Glutamatergic neuron (in vitro differentiated cells): ENCODE measurements at regions not wholly inside any gene's neighbourhood (a gene's known extent, or its start where the extent isn't known, plus 50 kb on each side); places are given as distances from the start of the nearest gene placed in this dataset.

ENCODE experiments used
- DNase-seq: peaks from one replicate; pipeline ENCODE4 v3.0.0; 2022
- H3K27ac Mint-ChIP-seq: one replicate; pipeline ENCODE4 v1.8.0; 2020; ENCODE audit warnings: mild to moderate bottlenecking, mixed read lengths, inconsistent platforms; ENCODE audit not compliant: unreplicated experiment
- H3K27me3 Mint-ChIP-seq: one replicate; pipeline ENCODE4 v1.8.0; 2020; ENCODE audit warnings: mild to moderate bottlenecking, moderate library complexity, mixed read lengths, inconsistent platforms; ENCODE audit not compliant: unreplicated experiment
- H3K36me3 Mint-ChIP-seq: one replicate; pipeline ENCODE4 v1.8.0; 2020; ENCODE audit warnings: mild to moderate bottlenecking, mixed read lengths, inconsistent platforms; ENCODE audit not compliant: unreplicated experiment
- H3K4me1 Mint-ChIP-seq: one replicate; pipeline ENCODE4 v1.8.0; 2020; ENCODE audit warnings: mild to moderate bottlenecking, low read depth, mixed read lengths, inconsistent platforms; ENCODE audit not compliant: unreplicated experiment
- H3K4me3 Mint-ChIP-seq: one replicate; pipeline ENCODE4 v1.8.0; 2020; ENCODE audit warnings: mild to moderate bottlenecking, mixed read lengths, inconsistent platforms; ENCODE audit not compliant: unreplicated experiment
- H3K9me3 Mint-ChIP-seq: one replicate; pipeline ENCODE4 v1.8.0; 2020; ENCODE audit warnings: mild to moderate bottlenecking, moderate library complexity, mixed read lengths, inconsistent platforms; ENCODE audit not compliant: unreplicated experiment
- CTCF ChIP-seq: fragments of 200-600 bp; sonication (generic); IDR thresholded peaks from one replicate; pipeline ENCODE4 v1.5.0; 2021; ENCODE audit not compliant: partially characterized antibody, unreplicated experiment

- H3K9me3 Mint-ChIP-seq: no peaks in the 10 kb centered on the region
- TF ChIP-seq CTCF: no peak
- H3K36me3 Mint-ChIP-seq: peaks cover 6% of the 10 kb centered on the region
- no peak for DNase-seq
- no peaks in the 10 kb centered on the region for H3K4me1 Mint-ChIP-seq
- no peak overlapping the region for H3K27ac Mint-ChIP-seq
- H3K27me3 Mint-ChIP-seq: no peaks in the 10 kb centered on the region
- H3K4me3 Mint-ChIP-seq: no peak overlapping the region
These were observed 128.3 kb upstream of the RAD23B start for GRCh38 chr9:107154766-107155165.

- Mint-ChIP-seq H3K4me1 (no peaks in the 10 kb centered on the region), H3K36me3 (peaks cover under 1% of the 10 kb centered on the region), H3K27ac (no peak overlapping the region), H3K9me3 (no peaks in the 10 kb centered on the region), H3K27me3 (no peaks in the 10 kb centered on the region), H3K4me3 (no peak overlapping the region)
- DNase-seq: no peak
- no peak for TF ChIP-seq CTCF
These were observed 127.7 kb upstream of the RAD23B start for GRCh38 chr9:107155244-107155817.

GRCh38 chr9:107158321-107158720 lies 124.8 kb upstream of the RAD23B start:
- no peak overlapping the region for H3K4me3 Mint-ChIP-seq
- H3K27ac Mint-ChIP-seq: no peak overlapping the region
- H3K36me3 Mint-ChIP-seq: no peaks in the 10 kb centered on the region
- no peaks in the 10 kb centered on the region for H3K27me3 Mint-ChIP-seq
- peak; percentile 23 for DNase-seq
- TF ChIP-seq CTCF: peak; percentile 48
- H3K4me1 Mint-ChIP-seq: no peaks in the 10 kb centered on the region
- peaks cover 1% of the 10 kb centered on the region for H3K9me3 Mint-ChIP-seq

- Mint-ChIP-seq H3K36me3 (no peaks in the 10 kb centered on the region), H3K4me1 (no peaks in the 10 kb centered on the region), H3K27ac (no peak overlapping the region), H3K9me3 (peaks cover 1% of the 10 kb centered on the region), H3K27me3 (no peaks in the 10 kb centered on the region), H3K4me3 (no peak overlapping the region)
- TF ChIP-seq CTCF: no peak
- no peak for DNase-seq
These were observed 121.7 kb upstream of the RAD23B start for GRCh38 chr9:107161338-107161737.

- Mint-ChIP-seq H3K4me1 (no peaks in the 10 kb centered on the region), H3K27ac (no peak overlapping the region), H3K36me3 (no peaks in the 10 kb centered on the region), H3K27me3 (no peaks in the 10 kb centered on the region), H3K9me3 (peaks cover 1% of the 10 kb centered on the region), H3K4me3 (no peak overlapping the region)
- TF ChIP-seq CTCF: no peak
- DNase-seq: no peak
These were observed 119.7 kb upstream of the RAD23B start for GRCh38 chr9:107163370-107163769.
